ENCODE measurements at regions not wholly inside any gene's neighbourhood (a gene's known extent, or its start where the extent isn't known, plus 50 kb on each side); places are given as distances from the start of the nearest gene placed in this dataset.

DNA sequence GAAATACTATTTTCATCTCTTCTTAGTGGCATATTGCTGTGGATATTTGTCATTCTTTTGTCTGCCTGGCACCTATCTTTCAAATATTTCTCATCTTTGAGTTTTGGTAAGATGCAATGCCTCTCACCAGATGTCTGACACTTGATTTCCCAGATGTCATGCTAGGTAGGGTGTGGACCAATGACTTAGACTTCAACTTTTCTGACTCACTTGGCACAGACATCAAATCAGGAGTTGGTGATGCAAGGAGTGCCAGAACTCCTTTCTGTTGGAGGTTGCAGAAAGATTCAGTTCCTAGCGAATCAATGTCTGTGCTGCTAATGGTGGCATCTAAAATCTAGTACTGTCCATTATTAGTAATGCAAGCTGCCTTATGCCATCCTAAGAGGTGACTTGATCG, 216.9 kb upstream of the FERD3L start:
- TF ChIP-seq, protein P1, sequence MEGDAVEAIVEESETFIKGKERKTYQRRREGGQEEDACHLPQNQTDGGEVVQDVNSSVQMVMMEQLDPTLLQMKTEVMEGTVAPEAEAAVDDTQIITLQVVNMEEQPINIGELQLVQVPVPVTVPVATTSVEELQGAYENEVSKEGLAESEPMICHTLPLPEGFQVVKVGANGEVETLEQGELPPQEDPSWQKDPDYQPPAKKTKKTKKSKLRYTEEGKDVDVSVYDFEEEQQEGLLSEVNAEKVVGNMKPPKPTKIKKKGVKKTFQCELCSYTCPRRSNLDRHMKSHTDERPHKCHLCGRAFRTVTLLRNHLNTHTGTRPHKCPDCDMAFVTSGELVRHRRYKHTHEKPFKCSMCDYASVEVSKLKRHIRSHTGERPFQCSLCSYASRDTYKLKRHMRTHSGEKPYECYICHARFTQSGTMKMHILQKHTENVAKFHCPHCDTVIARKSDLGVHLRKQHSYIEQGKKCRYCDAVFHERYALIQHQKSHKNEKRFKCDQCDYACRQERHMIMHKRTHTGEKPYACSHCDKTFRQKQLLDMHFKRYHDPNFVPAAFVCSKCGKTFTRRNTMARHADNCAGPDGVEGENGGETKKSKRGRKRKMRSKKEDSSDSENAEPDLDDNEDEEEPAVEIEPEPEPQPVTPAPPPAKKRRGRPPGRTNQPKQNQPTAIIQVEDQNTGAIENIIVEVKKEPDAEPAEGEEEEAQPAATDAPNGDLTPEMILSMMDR (IDR thresholded peaks at IDR 0.05; ENCODE audit: low read depth, low read length, poor library complexity, severe bottlenecking) = no peak
- no peak for TF ChIP-seq EZH2phosphoT487 (IDR thresholded peaks at IDR 0.05; ENCODE audit: borderline replicate concordance, low read length)

Data from DOHH2 (cell line).